ENCODE measurements at regions not wholly inside any gene's neighbourhood (a gene's known extent, or its start where the extent isn't known, plus 50 kb on each side); places are given as distances from the start of the nearest gene placed in this dataset.

DNA sequence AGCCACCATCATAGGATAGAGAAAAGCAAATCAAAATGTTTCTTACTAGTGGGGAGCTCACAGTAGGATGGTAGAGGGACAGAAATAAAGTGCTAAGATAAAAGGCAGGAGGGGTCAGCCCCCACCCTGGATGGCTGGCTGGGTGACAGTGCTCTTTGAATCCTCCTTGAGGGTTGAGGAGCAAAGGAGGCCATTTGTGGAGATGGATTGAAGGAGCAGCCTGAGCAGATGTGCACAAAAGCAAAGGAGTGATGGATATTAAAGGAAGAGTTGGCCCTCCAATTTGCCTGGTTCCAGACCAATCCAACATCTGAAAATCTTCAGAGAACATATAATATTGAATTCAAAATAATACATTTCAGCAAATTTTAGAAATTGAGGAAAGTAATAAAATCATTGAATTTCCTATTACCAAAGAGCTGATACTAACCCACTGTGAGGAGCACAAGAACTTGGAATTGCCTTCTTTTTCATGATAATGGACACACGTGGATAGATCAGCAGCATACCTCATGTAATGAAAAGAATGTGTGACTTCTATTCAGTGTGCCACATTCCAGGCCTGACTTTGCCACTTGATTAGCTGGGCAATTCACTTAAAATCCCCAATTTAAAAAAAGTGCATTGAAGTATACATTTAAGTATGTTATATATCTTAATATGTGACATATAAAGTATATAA, 287.0 kb downstream of the FAT3 start:
- no peaks in the 10 kb centered on the region for H3K27me3 Mint-ChIP-seq (ENCODE audit: unreplicated experiment)
- no peaks in the 10 kb centered on the region for H3K9me3 Mint-ChIP-seq (ENCODE audit: unreplicated experiment)
- H3K4me1 Mint-ChIP-seq (ENCODE audit: unreplicated experiment): no peaks in the 10 kb centered on the region
- no peak for DNase-seq (ENCODE audit: low spot score)
- TF ChIP-seq, protein P1, sequence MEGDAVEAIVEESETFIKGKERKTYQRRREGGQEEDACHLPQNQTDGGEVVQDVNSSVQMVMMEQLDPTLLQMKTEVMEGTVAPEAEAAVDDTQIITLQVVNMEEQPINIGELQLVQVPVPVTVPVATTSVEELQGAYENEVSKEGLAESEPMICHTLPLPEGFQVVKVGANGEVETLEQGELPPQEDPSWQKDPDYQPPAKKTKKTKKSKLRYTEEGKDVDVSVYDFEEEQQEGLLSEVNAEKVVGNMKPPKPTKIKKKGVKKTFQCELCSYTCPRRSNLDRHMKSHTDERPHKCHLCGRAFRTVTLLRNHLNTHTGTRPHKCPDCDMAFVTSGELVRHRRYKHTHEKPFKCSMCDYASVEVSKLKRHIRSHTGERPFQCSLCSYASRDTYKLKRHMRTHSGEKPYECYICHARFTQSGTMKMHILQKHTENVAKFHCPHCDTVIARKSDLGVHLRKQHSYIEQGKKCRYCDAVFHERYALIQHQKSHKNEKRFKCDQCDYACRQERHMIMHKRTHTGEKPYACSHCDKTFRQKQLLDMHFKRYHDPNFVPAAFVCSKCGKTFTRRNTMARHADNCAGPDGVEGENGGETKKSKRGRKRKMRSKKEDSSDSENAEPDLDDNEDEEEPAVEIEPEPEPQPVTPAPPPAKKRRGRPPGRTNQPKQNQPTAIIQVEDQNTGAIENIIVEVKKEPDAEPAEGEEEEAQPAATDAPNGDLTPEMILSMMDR (IDR thresholded peaks at IDR 0.05; ENCODE audit: unreplicated experiment): no peak
- no peak overlapping the region for H3K27ac Mint-ChIP-seq (ENCODE audit: unreplicated experiment)
- H3K36me3 Mint-ChIP-seq (ENCODE audit: low read depth, unreplicated experiment): no peaks in the 10 kb centered on the region
- no peak overlapping the region for H3K4me3 Mint-ChIP-seq (ENCODE audit: unreplicated experiment)

DNA sequence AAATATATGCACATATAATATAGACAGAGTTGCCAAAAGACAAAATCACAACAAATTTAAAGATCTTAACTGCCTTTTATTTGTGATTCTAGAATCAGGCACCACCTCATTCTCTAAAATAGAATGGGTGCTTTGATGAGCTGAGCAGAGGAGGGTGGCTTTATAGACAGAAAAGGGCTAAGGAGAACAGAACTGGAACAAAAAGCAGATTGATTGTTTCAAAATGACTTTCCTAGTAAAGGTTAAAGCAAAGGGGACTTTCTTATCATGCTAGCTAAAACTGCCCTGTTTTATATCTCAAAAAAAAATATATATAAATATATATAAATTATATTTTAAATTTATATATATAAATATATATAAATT, 287.6 kb downstream of the FAT3 start:
- TF ChIP-seq, protein P1 (IDR thresholded peaks at IDR 0.05; ENCODE audit: unreplicated experiment): no peak
- no peaks in the 10 kb centered on the region for H3K27me3 Mint-ChIP-seq (ENCODE audit: unreplicated experiment)
- H3K27ac Mint-ChIP-seq (ENCODE audit: unreplicated experiment): no peak overlapping the region
- no peaks in the 10 kb centered on the region for H3K9me3 Mint-ChIP-seq (ENCODE audit: unreplicated experiment)
- DNase-seq (ENCODE audit: low spot score): no peak
- no peaks in the 10 kb centered on the region for H3K4me1 Mint-ChIP-seq (ENCODE audit: unreplicated experiment)
- no peak overlapping the region for H3K4me3 Mint-ChIP-seq (ENCODE audit: unreplicated experiment)
- H3K36me3 Mint-ChIP-seq (ENCODE audit: low read depth, unreplicated experiment): no peaks in the 10 kb centered on the region

DNA sequence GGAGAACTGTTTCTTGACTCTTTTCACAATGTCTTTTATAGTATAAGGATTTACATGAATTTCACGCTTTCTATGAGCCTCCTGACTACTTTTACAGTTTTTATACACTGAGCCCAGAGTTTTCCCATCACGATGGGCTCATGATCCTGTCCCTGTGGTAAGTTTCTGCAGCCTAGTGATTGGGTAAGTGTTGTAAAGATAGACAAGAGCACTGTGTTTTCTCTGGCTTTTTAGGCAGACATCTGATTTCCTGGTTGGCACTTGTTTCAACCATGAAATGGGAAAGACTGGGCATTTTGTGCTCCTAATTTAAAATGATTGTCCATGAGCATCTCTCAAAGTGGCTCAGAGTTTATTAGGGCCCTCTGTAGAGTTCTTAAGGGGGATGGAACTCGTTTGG, 299.0 kb downstream of the FAT3 start:
- no peaks in the 10 kb centered on the region for H3K9me3 Mint-ChIP-seq (ENCODE audit: unreplicated experiment)
- TF ChIP-seq, protein P1 (IDR thresholded peaks at IDR 0.05; ENCODE audit: unreplicated experiment): no peak
- peaks cover 1% of the 10 kb centered on the region for H3K27me3 Mint-ChIP-seq (ENCODE audit: unreplicated experiment)
- H3K4me1 Mint-ChIP-seq (ENCODE audit: unreplicated experiment): no peaks in the 10 kb centered on the region
- no peaks in the 10 kb centered on the region for H3K36me3 Mint-ChIP-seq (ENCODE audit: low read depth, unreplicated experiment)
- no peak for DNase-seq (ENCODE audit: low spot score)
- no peak overlapping the region for H3K27ac Mint-ChIP-seq (ENCODE audit: unreplicated experiment)
- H3K4me3 Mint-ChIP-seq (ENCODE audit: unreplicated experiment): no peak overlapping the region

DNA sequence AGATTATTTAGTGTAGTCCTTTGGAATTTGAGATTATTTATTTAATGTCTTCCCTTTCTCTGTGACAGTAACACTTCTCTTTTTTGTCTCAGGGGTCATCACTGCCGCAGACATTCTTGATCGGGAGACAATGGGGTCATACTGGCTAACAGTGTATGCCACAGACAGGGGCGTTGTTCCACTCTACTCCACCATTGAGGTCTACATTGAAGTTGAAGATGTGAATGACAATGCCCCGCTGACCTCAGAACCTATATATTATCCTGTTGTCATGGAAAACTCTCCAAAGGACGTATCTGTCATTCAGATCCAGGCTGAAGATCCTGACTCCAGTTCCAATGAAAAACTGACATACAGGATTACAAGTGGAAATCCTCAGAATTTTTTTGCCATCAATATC, 299.9 kb downstream of the FAT3 start:
- DNase-seq (ENCODE audit: low spot score): no peak
- Mint-ChIP-seq H3K4me3 (ENCODE audit: unreplicated experiment) (no peak overlapping the region), H3K27me3 (ENCODE audit: unreplicated experiment) (no peaks in the 10 kb centered on the region), H3K36me3 (ENCODE audit: low read depth, unreplicated experiment) (no peaks in the 10 kb centered on the region), H3K9me3 (ENCODE audit: unreplicated experiment) (no peaks in the 10 kb centered on the region), H3K27ac (ENCODE audit: unreplicated experiment) (no peak overlapping the region), H3K4me1 (ENCODE audit: unreplicated experiment) (no peaks in the 10 kb centered on the region)
- TF ChIP-seq, protein P1 (IDR thresholded peaks at IDR 0.05; ENCODE audit: unreplicated experiment): no peak

DNA sequence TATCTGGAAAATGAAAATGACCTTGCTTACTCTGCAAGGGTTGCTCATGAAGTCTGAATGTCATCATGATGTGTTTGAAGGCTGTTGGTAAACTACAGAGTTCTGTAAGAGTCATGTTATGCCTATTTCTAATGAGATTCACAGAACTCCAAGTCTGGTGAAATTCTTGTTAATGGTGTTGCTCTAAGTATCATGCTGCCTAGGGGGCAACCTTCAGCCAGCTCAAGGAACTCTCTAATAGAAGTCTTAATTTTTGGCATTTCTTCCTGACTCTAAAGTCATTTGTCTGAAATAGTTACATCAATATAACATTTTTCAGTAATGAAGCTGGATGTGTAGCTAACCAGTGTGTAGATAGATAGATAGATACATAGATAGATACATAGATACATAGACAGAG, 302.8 kb downstream of the FAT3 start:
- Mint-ChIP-seq H3K36me3 (ENCODE audit: low read depth, unreplicated experiment) (no peaks in the 10 kb centered on the region), H3K9me3 (ENCODE audit: unreplicated experiment) (no peaks in the 10 kb centered on the region), H3K4me3 (ENCODE audit: unreplicated experiment) (no peak overlapping the region), H3K27ac (ENCODE audit: unreplicated experiment) (no peak overlapping the region), H3K27me3 (ENCODE audit: unreplicated experiment) (no peaks in the 10 kb centered on the region), H3K4me1 (ENCODE audit: unreplicated experiment) (no peaks in the 10 kb centered on the region)
- TF ChIP-seq, protein P1 (IDR thresholded peaks at IDR 0.05; ENCODE audit: unreplicated experiment): no peak
- no peak for DNase-seq (ENCODE audit: low spot score)

Data from endothelial cell (in vitro differentiated cells).